Progenitor cell of endocrine pancreas (in vitro differentiated cells): ENCODE measurements at regions not wholly inside any gene's neighbourhood (a gene's known extent, or its start where the extent isn't known, plus 50 kb on each side); places are given as distances from the start of the nearest gene placed in this dataset.

Source experiments
- DNase-seq: peaks from one replicate; pipeline ENCODE4 v3.0.0; 2021; ENCODE audit warnings: low spot score; ENCODE audit not compliant: unreplicated experiment
- H3K27ac Mint-ChIP-seq: 2 replicates; pipeline ENCODE4 v1.8.0; 2021; ENCODE audit warnings: mild to moderate bottlenecking, moderate library complexity, mixed read lengths
- H3K27me3 Mint-ChIP-seq: 2 replicates; pipeline ENCODE4 v1.8.0; 2021; ENCODE audit warnings: mixed read lengths
- H3K36me3 Mint-ChIP-seq: 2 replicates; pipeline ENCODE4 v1.8.0; 2022; ENCODE audit warnings: mixed read lengths; ENCODE audit not compliant: insufficient read depth
- H3K4me1 Mint-ChIP-seq: 2 replicates; pipeline ENCODE4 v1.8.0; 2021; ENCODE audit warnings: low read depth, mixed read lengths
- H3K4me3 Mint-ChIP-seq: 2 replicates; pipeline ENCODE4 v1.8.0; 2021; ENCODE audit warnings: low read depth, mild to moderate bottlenecking, moderate library complexity, mixed read lengths
- H3K9me3 Mint-ChIP-seq: 2 replicates; pipeline ENCODE4 v1.8.0; 2021; ENCODE audit warnings: low read depth, mixed read lengths
- CTCF ChIP-seq: fragments of 200-600 bp; sonication (generic); IDR thresholded peaks from one replicate; pipeline ENCODE4 v1.5.0; 2021; ENCODE audit warnings: antibody characterized with exemption, mild to moderate bottlenecking; ENCODE audit not compliant: unreplicated experiment

GRCh38 chr9:99373912-99374311 is 151.8 kb downstream of the SEC61B start:
- Mint-ChIP-seq H3K4me3 (no peak overlapping the region), H3K27me3 (peaks cover 16% of the 10 kb centered on the region), H3K4me1 (peaks cover 8% of the 10 kb centered on the region), H3K36me3 (no peaks in the 10 kb centered on the region), H3K27ac (no peak overlapping the region), H3K9me3 (no peaks in the 10 kb centered on the region)
- DNase-seq, result no peak
- no peak for TF ChIP-seq CTCF

- Mint-ChIP-seq H3K27ac (no peak overlapping the region), H3K4me1 (peaks cover 11% of the 10 kb centered on the region), H3K36me3 (no peaks in the 10 kb centered on the region), H3K9me3 (no peaks in the 10 kb centered on the region), H3K4me3 (no peak overlapping the region), H3K27me3 (peaks cover 9% of the 10 kb centered on the region)
- no peak for TF ChIP-seq CTCF
- DNase-seq, result no peak
Measured at GRCh38 chr9:99374793-99375192, 152.7 kb downstream of the SEC61B start.

- Mint-ChIP-seq H3K36me3 (no peaks in the 10 kb centered on the region), H3K4me1 (peaks cover 11% of the 10 kb centered on the region), H3K27ac (no peak overlapping the region), H3K27me3 (peaks cover 5% of the 10 kb centered on the region), H3K9me3 (no peaks in the 10 kb centered on the region), H3K4me3 (no peak overlapping the region)
- no peak for DNase-seq
- no peak for TF ChIP-seq CTCF
Measured at GRCh38 chr9:99375481-99375880, 153.4 kb downstream of the SEC61B start.

GRCh38 chr9:99377790-99378775 is 156.0 kb downstream of the SEC61B start:
- Mint-ChIP-seq H3K27me3 (peaks cover 5% of the 10 kb centered on the region), H3K4me1 (peaks cover 12% of the 10 kb centered on the region), H3K36me3 (no peaks in the 10 kb centered on the region), H3K4me3 (no peak overlapping the region), H3K27ac (peak overlapping the region; percentile 82), H3K9me3 (no peaks in the 10 kb centered on the region)
- no peak for TF ChIP-seq CTCF
- DNase-seq, result no peak

- no peak for DNase-seq
- no peak overlapping the region for H3K4me3 Mint-ChIP-seq
- no peak for TF ChIP-seq CTCF
- peaks cover 7% of the 10 kb centered on the region for H3K4me1 Mint-ChIP-seq
- H3K27ac Mint-ChIP-seq, result no peak overlapping the region
- H3K27me3 Mint-ChIP-seq, result no peaks in the 10 kb centered on the region
- H3K36me3 Mint-ChIP-seq, result no peaks in the 10 kb centered on the region
- H3K9me3 Mint-ChIP-seq, result no peaks in the 10 kb centered on the region
Measured at GRCh38 chr9:99383536-99383935, 161.5 kb downstream of the SEC61B start.
